ENCODE measurements at regions not wholly inside any gene's neighbourhood (a gene's known extent, or its start where the extent isn't known, plus 50 kb on each side); places are given as distances from the start of the nearest gene placed in this dataset.

DNA sequence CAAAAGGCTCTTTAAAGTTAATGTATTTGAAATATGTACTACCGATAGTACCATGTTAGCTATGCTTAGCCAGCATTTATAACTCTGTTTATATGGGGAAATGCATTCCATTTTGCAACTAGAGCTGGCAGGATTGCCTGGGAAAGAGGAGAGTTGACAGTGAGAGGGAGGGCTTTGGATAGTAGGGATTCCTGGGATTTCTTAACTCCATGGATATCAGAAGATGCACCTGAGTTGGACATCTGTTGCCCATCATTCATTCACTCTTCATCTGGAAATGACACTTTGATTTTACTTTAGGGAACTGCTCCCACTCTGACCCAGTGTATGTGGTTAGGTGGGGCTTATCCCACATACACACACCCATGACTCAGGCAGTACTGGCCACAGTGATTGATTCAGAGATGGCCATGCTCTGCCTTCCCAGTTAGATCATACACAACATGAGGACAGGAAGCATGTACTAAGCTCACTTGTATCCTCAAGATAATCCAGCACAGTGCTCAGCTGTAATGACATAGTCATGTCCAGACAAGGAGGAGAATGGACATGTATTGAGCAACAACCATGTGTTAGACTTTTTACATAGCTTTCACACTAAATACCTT is 248.8 kb downstream of the MREG start:
- DNase-seq (ENCODE audit: low read depth, low spot score) = no peak
- H3K4me3 ChIP-seq = no peak overlapping the region
- no peaks in the 10 kb centered on the region for H3K36me3 ChIP-seq (ENCODE audit: insufficient read depth, low read length)
- no peak overlapping the region for H3K27ac ChIP-seq
- H3K9ac ChIP-seq (ENCODE audit: insufficient read length) = no peak overlapping the region
- no peak for TF ChIP-seq FOXP2 (optimal IDR thresholded peaks at IDR 0.05; ENCODE audit: control extremely low read depth, extremely low read length, insufficient read depth)
- no peak for TF ChIP-seq EZH2 (IDR thresholded peaks at IDR 0.05)
- peaks cover 5% of the 10 kb centered on the region; the same call in 1 of the 2 replicates for H3K9me3 ChIP-seq (ENCODE audit: low read depth, low read length)

DNA sequence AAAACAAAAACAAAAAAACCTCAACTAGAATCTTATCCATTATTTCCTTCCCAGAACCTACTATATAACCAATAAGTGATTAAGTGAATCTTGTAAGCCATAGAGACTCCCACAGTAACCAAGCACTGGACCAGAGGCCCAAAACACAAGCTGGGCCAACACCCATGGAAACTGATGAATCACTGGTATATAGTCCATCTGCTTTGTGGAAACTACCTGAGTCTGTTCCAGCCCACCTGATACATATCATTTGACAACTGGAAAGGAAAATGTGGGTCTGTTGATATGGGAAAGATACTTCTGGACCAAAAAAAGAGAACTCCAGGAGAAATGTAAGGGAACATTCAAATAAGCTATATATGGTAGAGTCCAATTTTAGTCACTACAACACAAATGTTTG is 252.8 kb downstream of the MREG start:
- Histone ChIP-seq H3K9me3 (ENCODE audit: low read depth, low read length) (no peaks in the 10 kb centered on the region), H3K27ac (no peak overlapping the region), H3K4me3 (no peak overlapping the region), H3K9ac (ENCODE audit: insufficient read length) (no peak overlapping the region), H3K36me3 (ENCODE audit: insufficient read depth, low read length) (no peaks in the 10 kb centered on the region)
- DNase-seq (ENCODE audit: low read depth, low spot score) = no peak
- TF ChIP-seq EZH2 (IDR thresholded peaks at IDR 0.05) (no peak), POLR2AphosphoS5 (IDR thresholded peaks at IDR 0.05; ENCODE audit: borderline replicate concordance, low read depth, low read length) (no peak), FOXP2 (optimal IDR thresholded peaks at IDR 0.05; ENCODE audit: control extremely low read depth, extremely low read length, insufficient read depth) (no peak)

DNA sequence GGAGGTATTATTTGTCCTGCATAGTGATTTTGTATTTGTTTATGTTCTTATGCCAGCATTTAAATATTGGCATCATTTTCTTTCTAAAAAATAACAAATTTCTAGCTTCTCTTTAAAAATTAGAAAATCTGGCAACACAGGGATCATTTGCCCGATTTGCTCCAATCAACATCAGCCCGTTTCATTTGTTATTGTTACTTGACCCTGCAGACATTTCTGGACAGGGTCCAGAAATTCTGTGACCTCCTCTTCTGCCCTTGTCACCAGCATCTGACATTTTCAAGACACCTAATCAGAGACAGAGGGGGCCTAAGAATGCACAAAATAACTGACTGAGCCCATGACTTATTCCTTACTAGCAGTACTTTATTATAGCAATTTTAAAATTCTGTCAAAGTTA is 253.3 kb downstream of the MREG start:
- Histone ChIP-seq H3K9me3 (ENCODE audit: low read depth, low read length) (no peaks in the 10 kb centered on the region), H3K4me3 (no peak overlapping the region), H3K36me3 (ENCODE audit: insufficient read depth, low read length) (no peaks in the 10 kb centered on the region), H3K9ac (ENCODE audit: insufficient read length) (no peak overlapping the region), H3K27ac (no peak overlapping the region)
- TF ChIP-seq FOXP2 (optimal IDR thresholded peaks at IDR 0.05; ENCODE audit: control extremely low read depth, extremely low read length, insufficient read depth) (no peak), POLR2AphosphoS5 (IDR thresholded peaks at IDR 0.05; ENCODE audit: borderline replicate concordance, low read depth, low read length) (no peak), EZH2 (IDR thresholded peaks at IDR 0.05) (no peak)
- no peak for DNase-seq (ENCODE audit: low read depth, low spot score)

DNA sequence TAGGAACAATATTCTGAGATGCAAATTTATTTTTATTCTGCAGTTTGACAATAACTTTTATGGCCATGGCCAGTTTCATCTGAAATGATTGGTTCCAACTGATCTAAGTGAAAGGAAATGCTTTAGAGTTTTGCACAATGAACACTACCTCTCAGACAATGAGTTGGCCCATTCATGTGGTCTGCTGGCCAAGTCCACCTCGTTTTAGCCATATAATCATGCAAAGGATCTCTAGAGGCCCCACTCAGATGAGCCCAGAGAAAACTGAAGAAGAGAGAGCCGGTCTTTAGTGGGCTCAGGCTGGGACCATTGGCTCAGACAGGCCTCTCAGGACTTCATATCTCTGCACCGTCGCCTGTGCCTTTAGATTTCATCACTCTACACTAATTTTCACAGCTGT is 254.7 kb downstream of the MREG start:
- DNase-seq (ENCODE audit: low read depth, low spot score) = no peak
- no peaks in the 10 kb centered on the region for H3K36me3 ChIP-seq (ENCODE audit: insufficient read depth, low read length)
- no peak overlapping the region for H3K4me3 ChIP-seq
- TF ChIP-seq FOXP2 (optimal IDR thresholded peaks at IDR 0.05; ENCODE audit: control extremely low read depth, extremely low read length, insufficient read depth) (no peak), POLR2AphosphoS5 (IDR thresholded peaks at IDR 0.05; ENCODE audit: borderline replicate concordance, low read depth, low read length) (no peak), EZH2 (IDR thresholded peaks at IDR 0.05) (no peak)
- no peak overlapping the region for H3K27ac ChIP-seq
- H3K9me3 ChIP-seq (ENCODE audit: low read depth, low read length) = no peaks in the 10 kb centered on the region
- no peak overlapping the region for H3K9ac ChIP-seq (ENCODE audit: insufficient read length)

DNA sequence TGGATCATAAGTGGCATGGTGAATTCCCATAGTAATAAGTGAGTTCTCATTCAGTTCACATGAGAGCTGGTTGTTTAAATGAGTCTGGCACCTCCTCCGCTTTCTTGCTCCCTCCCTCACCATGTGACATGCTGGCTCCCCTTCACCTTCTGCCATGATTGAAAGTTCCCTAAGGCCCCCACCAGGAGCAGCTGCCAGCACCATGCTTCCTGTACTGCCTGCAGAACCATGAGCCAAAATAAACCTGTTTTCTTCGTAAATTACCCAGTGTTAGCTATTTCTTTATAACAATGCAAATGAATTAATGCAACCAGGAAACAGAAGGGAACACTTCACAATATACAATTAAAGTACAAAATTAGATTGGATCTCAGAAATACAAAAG is 257.0 kb downstream of the MREG start:
- Histone ChIP-seq H3K36me3 (ENCODE audit: insufficient read depth, low read length) (no peaks in the 10 kb centered on the region), H3K9ac (ENCODE audit: insufficient read length) (no peak overlapping the region), H3K9me3 (ENCODE audit: low read depth, low read length) (no peaks in the 10 kb centered on the region), H3K4me3 (no peak overlapping the region), H3K27ac (no peak overlapping the region)
- TF ChIP-seq EZH2 (IDR thresholded peaks at IDR 0.05) = no peak
- TF ChIP-seq POLR2AphosphoS5 (IDR thresholded peaks at IDR 0.05; ENCODE audit: borderline replicate concordance, low read depth, low read length) = no peak
- TF ChIP-seq FOXP2 (optimal IDR thresholded peaks at IDR 0.05; ENCODE audit: control extremely low read depth, extremely low read length, insufficient read depth) = no peak
- no peak for DNase-seq (ENCODE audit: low read depth, low spot score)

DNA sequence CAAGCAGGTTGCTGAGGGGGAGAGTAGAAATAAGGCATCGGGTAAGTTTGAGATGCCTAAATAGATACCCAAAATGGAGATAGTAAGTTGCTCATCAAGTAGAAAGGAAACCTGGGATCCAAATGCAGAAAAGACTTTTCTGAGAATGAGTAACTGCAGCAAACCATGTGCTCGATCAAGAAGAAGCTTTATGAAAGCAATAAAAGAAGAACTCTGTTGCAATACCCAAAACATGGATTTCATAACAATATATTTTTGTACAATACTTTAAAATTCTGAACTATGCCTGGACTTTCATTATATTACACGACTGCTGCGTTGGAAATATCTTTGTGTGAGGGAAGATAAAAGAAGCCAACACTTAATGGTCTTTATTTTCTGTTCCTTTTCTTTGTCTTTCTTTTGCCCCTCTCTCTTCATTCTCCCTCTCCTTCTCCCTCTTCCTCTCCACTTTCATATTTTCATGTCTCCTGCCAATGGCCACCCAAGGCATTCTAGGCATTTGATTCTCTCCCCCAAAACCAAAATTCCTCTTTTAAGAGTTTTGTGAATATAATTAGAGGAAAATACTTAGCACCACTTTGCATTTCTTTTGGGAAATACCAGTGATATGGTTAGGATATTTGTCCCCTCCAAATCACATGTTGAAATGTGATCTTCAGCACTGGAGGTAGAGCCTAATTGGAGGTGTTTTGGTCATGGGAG is 257.6 kb downstream of the MREG start:
- no peaks in the 10 kb centered on the region for H3K9me3 ChIP-seq (ENCODE audit: low read depth, low read length)
- no peaks in the 10 kb centered on the region for H3K36me3 ChIP-seq (ENCODE audit: insufficient read depth, low read length)
- DNase-seq (ENCODE audit: low read depth, low spot score) = no peak
- no peak overlapping the region for H3K4me3 ChIP-seq
- TF ChIP-seq POLR2AphosphoS5 (IDR thresholded peaks at IDR 0.05; ENCODE audit: borderline replicate concordance, low read depth, low read length) (no peak), FOXP2 (optimal IDR thresholded peaks at IDR 0.05; ENCODE audit: control extremely low read depth, extremely low read length, insufficient read depth) (no peak), EZH2 (IDR thresholded peaks at IDR 0.05) (no peak)
- no peak overlapping the region for H3K27ac ChIP-seq
- no peak overlapping the region for H3K9ac ChIP-seq (ENCODE audit: insufficient read length)

DNA sequence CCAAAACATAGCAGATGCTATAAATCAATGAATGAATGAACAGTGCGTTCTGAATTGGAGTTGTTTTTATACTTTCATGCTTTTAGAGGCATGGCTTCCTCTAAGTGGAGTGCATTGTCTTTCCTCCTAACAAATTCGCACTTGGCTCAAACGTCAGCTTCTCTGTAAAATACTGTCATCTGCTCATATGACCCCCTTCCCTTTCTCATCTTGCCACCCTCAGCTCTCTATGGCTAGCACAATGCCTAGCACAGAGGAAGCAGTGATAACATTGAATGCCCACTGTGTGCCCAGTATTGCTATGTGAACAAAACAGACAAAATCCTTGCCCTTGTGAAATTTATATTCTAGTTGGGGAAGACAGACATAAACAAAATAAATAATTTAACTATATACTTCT is 258.8 kb downstream of the MREG start:
- Histone ChIP-seq H3K9me3 (ENCODE audit: low read depth, low read length) (no peaks in the 10 kb centered on the region), H3K27ac (no peak overlapping the region), H3K9ac (ENCODE audit: insufficient read length) (no peak overlapping the region), H3K4me3 (no peak overlapping the region), H3K36me3 (ENCODE audit: insufficient read depth, low read length) (no peaks in the 10 kb centered on the region)
- TF ChIP-seq FOXP2 (optimal IDR thresholded peaks at IDR 0.05; ENCODE audit: control extremely low read depth, extremely low read length, insufficient read depth) (no peak), POLR2AphosphoS5 (IDR thresholded peaks at IDR 0.05; ENCODE audit: borderline replicate concordance, low read depth, low read length) (no peak), EZH2 (IDR thresholded peaks at IDR 0.05) (no peak)
- DNase-seq (ENCODE audit: low read depth, low spot score) = no peak

DNA sequence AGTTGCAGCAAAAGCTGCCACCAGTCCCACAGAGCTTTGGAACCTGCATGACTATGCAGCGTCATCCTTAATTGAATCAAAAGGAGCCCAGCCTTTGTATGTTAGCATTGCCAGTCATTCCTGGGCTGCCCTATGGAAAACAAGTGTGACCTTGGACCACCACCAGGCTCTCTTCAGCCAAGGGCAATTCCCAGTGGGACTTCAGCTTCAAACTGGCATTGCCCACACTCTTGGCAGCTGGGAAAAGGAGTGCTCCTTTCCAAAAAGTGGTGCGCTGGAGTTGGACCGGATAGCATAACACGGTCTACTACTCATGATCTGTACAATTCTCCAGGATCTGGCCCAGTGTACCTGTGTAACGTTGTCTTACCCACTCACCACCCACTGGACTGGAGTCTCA is 259.5 kb downstream of the MREG start:
- H3K36me3 ChIP-seq (ENCODE audit: insufficient read depth, low read length) = no peaks in the 10 kb centered on the region
- DNase-seq (ENCODE audit: low read depth, low spot score) = no peak
- H3K27ac ChIP-seq = no peak overlapping the region
- TF ChIP-seq EZH2 (IDR thresholded peaks at IDR 0.05) = no peak
- TF ChIP-seq POLR2AphosphoS5 (IDR thresholded peaks at IDR 0.05; ENCODE audit: borderline replicate concordance, low read depth, low read length) = no peak
- TF ChIP-seq FOXP2 (optimal IDR thresholded peaks at IDR 0.05; ENCODE audit: control extremely low read depth, extremely low read length, insufficient read depth) = no peak
- H3K9ac ChIP-seq (ENCODE audit: insufficient read length) = no peak overlapping the region
- no peak overlapping the region for H3K4me3 ChIP-seq
- H3K9me3 ChIP-seq (ENCODE audit: low read depth, low read length) = no peaks in the 10 kb centered on the region

DNA sequence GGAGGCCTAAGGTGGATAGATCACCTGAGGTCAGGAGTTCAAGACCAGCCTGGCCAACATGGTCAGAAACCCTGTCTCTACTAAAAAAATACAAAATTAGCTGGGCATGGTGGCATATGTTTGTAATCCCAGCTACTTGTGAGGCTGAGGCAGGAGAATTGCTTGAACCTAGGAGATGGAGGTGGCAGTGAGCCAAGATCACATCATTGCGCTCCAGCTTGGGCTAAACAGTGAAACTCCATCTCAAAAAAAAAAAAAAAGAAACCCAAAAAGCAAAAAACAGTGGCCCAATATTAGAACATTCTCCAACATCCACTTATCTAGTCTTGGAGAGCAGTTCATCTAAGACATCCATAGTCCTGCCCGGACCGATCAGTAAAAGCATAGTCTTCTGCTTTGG is 260.4 kb downstream of the MREG start:
- H3K36me3 ChIP-seq (ENCODE audit: insufficient read depth, low read length) = no peaks in the 10 kb centered on the region
- no peak overlapping the region for H3K27ac ChIP-seq
- no peak overlapping the region for H3K4me3 ChIP-seq
- DNase-seq (ENCODE audit: low read depth, low spot score) = no peak
- no peak overlapping the region for H3K9ac ChIP-seq (ENCODE audit: insufficient read length)
- no peaks in the 10 kb centered on the region for H3K9me3 ChIP-seq (ENCODE audit: low read depth, low read length)
- TF ChIP-seq EZH2 (IDR thresholded peaks at IDR 0.05) (no peak), POLR2AphosphoS5 (IDR thresholded peaks at IDR 0.05; ENCODE audit: borderline replicate concordance, low read depth, low read length) (no peak)
